Activated CD4-positive, CD25-positive, alpha-beta regulatory T cell (primary cell): ENCODE measurements at regions not wholly inside any gene's neighbourhood (a gene's known extent, or its start where the extent isn't known, plus 50 kb on each side); places are given as distances from the start of the nearest gene placed in this dataset.

Experiments used
- DNase-seq, 4 experiments: peaks; one replicate each; lab custom pipeline; 2025; lab: John Stamatoyannopoulos, UW

GRCh38 chr4:183763990-183764754 is 105.1 kb downstream of the TRAPPC11 start:
- DNase-seq = no peak

- DNase-seq = no peak
These were observed 106.3 kb downstream of the TRAPPC11 start for GRCh38 chr4:183765251-183765911.

- DNase-seq = no peak
These were observed 107.0 kb downstream of the TRAPPC11 start for GRCh38 chr4:183766140-183766539.

GRCh38 chr4:183770906-183771305 is 111.8 kb downstream of the TRAPPC11 start:
- DNase-seq = no peak

- DNase-seq = no peak
These were observed 113.3 kb downstream of the TRAPPC11 start for GRCh38 chr4:183772361-183772760.

GRCh38 chr4:183773790-183774189 is 114.7 kb downstream of the TRAPPC11 start:
- DNase-seq = no peak

- no peak for DNase-seq
These were observed 121.8 kb upstream of the STOX2 start for GRCh38 chr4:183783306-183783705.

GRCh38 chr4:183783991-183784553 is 121.0 kb upstream of the STOX2 start:
- no peak for DNase-seq

- DNase-seq = no peak
These were observed 116.7 kb upstream of the STOX2 start for GRCh38 chr4:183788308-183788905.

- DNase-seq = no peak
These were observed 115.5 kb upstream of the STOX2 start for GRCh38 chr4:183789657-183790056.

GRCh38 chr4:183790661-183791060 is 114.4 kb upstream of the STOX2 start:
- no peak for DNase-seq

- no peak for DNase-seq
These were observed 108.1 kb upstream of the STOX2 start for GRCh38 chr4:183797011-183797444.

- no peak for DNase-seq
These were observed 107.4 kb upstream of the STOX2 start for GRCh38 chr4:183797445-183798300.

- no peak for DNase-seq
These were observed 106.5 kb upstream of the STOX2 start for GRCh38 chr4:183798301-183799253.

- DNase-seq = no peak
These were observed 103.5 kb upstream of the STOX2 start for GRCh38 chr4:183801457-183802165.

GRCh38 chr4:183806341-183806740 is 98.8 kb upstream of the STOX2 start:
- DNase-seq = no peak

- DNase-seq = no peak
These were observed 97.5 kb upstream of the STOX2 start for GRCh38 chr4:183807420-183808096.

GRCh38 chr4:183808097-183808456 is 97.0 kb upstream of the STOX2 start:
- DNase-seq = no peak

GRCh38 chr4:183812567-183812966 is 92.5 kb upstream of the STOX2 start:
- no peak for DNase-seq

GRCh38 chr4:183814461-183814860 is 90.6 kb upstream of the STOX2 start:
- no peak for DNase-seq
